ENCODE measurements at regions not wholly inside any gene's neighbourhood (a gene's known extent, or its start where the extent isn't known, plus 50 kb on each side); places are given as distances from the start of the nearest gene placed in this dataset.

GRCh38 chr17:77001487-77001886 is 133.3 kb downstream of the MGAT5B start:
- DNase-seq: no peak

- DNase-seq: no peak
Observed at GRCh38 chr17:77002103-77003045, 134.2 kb downstream of the MGAT5B start.

GRCh38 chr17:77003699-77004098 is 135.5 kb downstream of the MGAT5B start:
- DNase-seq: no peak

GRCh38 chr17:77006971-77007649 is 133.7 kb upstream of the SEC14L1 start:
- no peak for DNase-seq

- DNase-seq: no peak
Observed at GRCh38 chr17:77009877-77010276, 130.9 kb upstream of the SEC14L1 start.

- DNase-seq: no peak
Observed at GRCh38 chr17:77010667-77011066, 130.1 kb upstream of the SEC14L1 start.

GRCh38 chr17:77011173-77012011 is 129.4 kb upstream of the SEC14L1 start:
- peak; percentile 61 for DNase-seq

GRCh38 chr17:77018504-77018903 is 122.3 kb upstream of the SEC14L1 start:
- no peak for DNase-seq

GRCh38 chr17:77019893-77020379 is 120.8 kb upstream of the SEC14L1 start:
- DNase-seq: no peak

GRCh38 chr17:77020973-77021372 is 119.8 kb upstream of the SEC14L1 start:
- DNase-seq: no peak

GRCh38 chr17:77022766-77023165 is 118.0 kb upstream of the SEC14L1 start:
- no peak for DNase-seq

GRCh38 chr17:77025781-77026180 is 115.0 kb upstream of the SEC14L1 start:
- DNase-seq: no peak

GRCh38 chr17:77027271-77027889 is 113.4 kb upstream of the SEC14L1 start:
- no peak for DNase-seq

GRCh38 chr17:77028900-77029299 is 111.9 kb upstream of the SEC14L1 start:
- DNase-seq: no peak

- DNase-seq: no peak
Observed at GRCh38 chr17:77032929-77033328, 107.8 kb upstream of the SEC14L1 start.

- DNase-seq: no peak
Observed at GRCh38 chr17:77033892-77034404, 106.8 kb upstream of the SEC14L1 start.

- DNase-seq: no peak
Observed at GRCh38 chr17:77034677-77035424, 105.9 kb upstream of the SEC14L1 start.

GRCh38 chr17:77035526-77035925 is 105.2 kb upstream of the SEC14L1 start:
- no peak for DNase-seq

- no peak for DNase-seq
Observed at GRCh38 chr17:77036136-77036840, 104.5 kb upstream of the SEC14L1 start.

GRCh38 chr17:77036841-77037381 is 103.9 kb upstream of the SEC14L1 start:
- no peak for DNase-seq

GRCh38 chr17:77037943-77038342 is 102.8 kb upstream of the SEC14L1 start:
- DNase-seq: no peak

Measured in CD4-positive, alpha-beta T cell treated with Interleukin-17A for 4 hours (primary cell).